ENCODE measurements at regions not wholly inside any gene's neighbourhood (a gene's known extent, or its start where the extent isn't known, plus 50 kb on each side); places are given as distances from the start of the nearest gene placed in this dataset.

DNA sequence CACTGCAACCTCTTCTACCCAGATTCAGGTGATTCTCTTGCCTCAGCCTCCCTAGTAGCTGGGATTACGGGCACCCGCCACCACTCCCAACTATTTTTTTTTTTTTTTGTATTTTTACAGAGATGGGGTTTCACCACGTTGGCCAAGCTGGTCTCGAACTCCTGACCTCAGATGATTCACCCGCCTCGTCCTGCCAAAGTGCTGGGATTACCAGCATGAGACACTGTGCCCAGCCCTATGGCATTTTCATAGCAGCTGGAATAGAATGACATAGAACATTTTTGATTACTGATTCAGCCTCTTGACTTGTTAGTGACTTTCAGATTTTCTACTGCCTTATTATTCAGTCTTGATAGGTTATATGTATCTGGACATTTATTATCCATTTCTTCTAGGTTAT is 1046.2 kb downstream of the AMY1C start (continued):
- TF ChIP-seq, protein P1, sequence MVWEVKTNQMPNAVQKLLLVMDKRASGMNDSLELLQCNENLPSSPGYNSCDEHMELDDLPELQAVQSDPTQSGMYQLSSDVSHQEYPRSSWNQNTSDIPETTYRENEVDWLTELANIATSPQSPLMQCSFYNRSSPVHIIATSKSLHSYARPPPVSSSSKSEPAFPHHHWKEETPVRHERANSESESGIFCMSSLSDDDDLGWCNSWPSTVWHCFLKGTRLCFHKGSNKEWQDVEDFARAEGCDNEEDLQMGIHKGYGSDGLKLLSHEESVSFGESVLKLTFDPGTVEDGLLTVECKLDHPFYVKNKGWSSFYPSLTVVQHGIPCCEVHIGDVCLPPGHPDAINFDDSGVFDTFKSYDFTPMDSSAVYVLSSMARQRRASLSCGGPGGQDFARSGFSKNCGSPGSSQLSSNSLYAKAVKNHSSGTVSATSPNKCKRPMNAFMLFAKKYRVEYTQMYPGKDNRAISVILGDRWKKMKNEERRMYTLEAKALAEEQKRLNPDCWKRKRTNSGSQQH (CRISPR knock-in tag; IDR thresholded peaks at IDR 0.05; ENCODE audit: low read depth): no peak
- TF ChIP-seq, protein P2, sequence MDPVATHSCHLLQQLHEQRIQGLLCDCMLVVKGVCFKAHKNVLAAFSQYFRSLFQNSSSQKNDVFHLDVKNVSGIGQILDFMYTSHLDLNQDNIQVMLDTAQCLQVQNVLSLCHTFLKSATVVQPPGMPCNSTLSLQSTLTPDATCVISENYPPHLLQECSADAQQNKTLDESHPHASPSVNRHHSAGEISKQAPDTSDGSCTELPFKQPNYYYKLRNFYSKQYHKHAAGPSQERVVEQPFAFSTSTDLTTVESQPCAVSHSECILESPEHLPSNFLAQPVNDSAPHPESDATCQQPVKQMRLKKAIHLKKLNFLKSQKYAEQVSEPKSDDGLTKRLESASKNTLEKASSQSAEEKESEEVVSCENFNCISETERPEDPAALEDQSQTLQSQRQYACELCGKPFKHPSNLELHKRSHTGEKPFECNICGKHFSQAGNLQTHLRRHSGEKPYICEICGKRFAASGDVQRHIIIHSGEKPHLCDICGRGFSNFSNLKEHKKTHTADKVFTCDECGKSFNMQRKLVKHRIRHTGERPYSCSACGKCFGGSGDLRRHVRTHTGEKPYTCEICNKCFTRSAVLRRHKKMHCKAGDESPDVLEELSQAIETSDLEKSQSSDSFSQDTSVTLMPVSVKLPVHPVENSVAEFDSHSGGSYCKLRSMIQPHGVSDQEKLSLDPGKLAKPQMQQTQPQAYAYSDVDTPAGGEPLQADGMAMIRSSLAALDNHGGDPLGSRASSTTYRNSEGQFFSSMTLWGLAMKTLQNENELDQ (CRISPR knock-in tag; IDR thresholded peaks at IDR 0.05; ENCODE audit: borderline replicate concordance): no peak
- TF ChIP-seq DMAP1 (CRISPR knock-in tag; IDR thresholded peaks at IDR 0.05) (no peak), ZNF101 (CRISPR knock-in tag; IDR thresholded peaks at IDR 0.05; ENCODE audit: borderline replicate concordance, low read depth) (no peak), IRF2 (CRISPR knock-in tag; IDR thresholded peaks at IDR 0.05) (no peak), MXD4 (CRISPR knock-in tag; IDR thresholded peaks at IDR 0.05) (no peak), MEIS1 (CRISPR knock-in tag; IDR thresholded peaks at IDR 0.05; ENCODE audit: borderline replicate concordance) (no peak), KLF9 (CRISPR knock-in tag; IDR thresholded peaks at IDR 0.05; ENCODE audit: low read depth) (no peak)

DNA sequence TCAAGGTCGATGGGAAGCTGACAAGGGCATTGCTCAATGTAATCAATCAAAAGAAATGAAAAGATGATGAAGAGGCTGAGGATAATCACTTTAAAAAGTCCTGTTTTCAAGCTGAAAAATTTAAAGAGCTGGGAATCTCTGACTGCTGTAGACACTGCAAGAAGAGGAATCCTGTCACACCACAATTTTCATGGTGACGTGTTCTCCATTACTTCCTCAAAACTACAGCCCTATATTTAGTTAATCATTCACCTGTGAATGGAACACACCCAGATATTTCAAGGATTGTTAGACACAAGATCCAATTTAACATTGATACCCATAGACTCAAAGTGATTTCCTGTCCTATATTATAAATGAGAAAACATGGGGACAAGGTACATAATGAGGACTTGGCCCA is 1048.3 kb downstream of the AMY1C start:
- in situ Hi-C loops (cut with HindIII; ENCODE audit: extremely low pct_ligation_motif_present, low pct_unique_long_range_greater_than_20kb) (no loop called here), intact Hi-C loops (cut with micrococcal nuclease; ENCODE audit: unreplicated experiment) (no loop called here)
- DNase-seq (ENCODE audit: low spot score): no peak
- BruUV-seq (replicated peaks): no TSS peak
- ChIA-PET CTCF (ENCODE audit: low intra/inter-chr PET ratio, low total read pairs) (no interaction called here), POLR2A (no interaction called here)
- no peaks in the 10 kb centered on the region for H3K36me3 ChIP-seq (replicated peaks in 1 of 2; ENCODE audit: control insufficient read depth in 1 of 2, insufficient read depth in 2 of 2, low read length in 2 of 2)
- H3K4me2 ChIP-seq (ENCODE audit: low read depth, low read length): no peak overlapping the region
- 0% methylated on average over 2 of the region's 2 CpGs for WGBS (ENCODE audit: low lambda C conversion rate)
- no peak overlapping the region for H3K9ac ChIP-seq (ENCODE audit: insufficient read depth, low read depth, low read length)
- no peaks in the 10 kb centered on the region for H3K79me2 ChIP-seq (ENCODE audit: insufficient read depth, low read length)
- no peaks in the 10 kb centered on the region for H3K27me3 ChIP-seq (ENCODE audit: control insufficient read depth in 1 of 2, insufficient read depth in 2 of 2, low read length in 2 of 2)
- H3K4me3 ChIP-seq (replicated peaks in 1 of 3; ENCODE audit: insufficient read depth in 1 of 3, low read depth in 2 of 3, low read length in 3 of 3): no peak overlapping the region
- ATAC-seq: no peak
- H3K9me3 ChIP-seq (ENCODE audit: low read length): no peaks in the 10 kb centered on the region
- no peaks in the 10 kb centered on the region for H3K4me1 ChIP-seq (ENCODE audit: insufficient read depth, low read length)
- no peak for FAIRE-seq
- H3K27ac ChIP-seq (ENCODE audit: extremely low read length, insufficient read depth, low read length): no peak overlapping the region
- TF ChIP-seq EZH2 (conservative IDR thresholded peaks at IDR 0.05; ENCODE audit: low read depth, low read length): no peak
- TF ChIP-seq CREB1 (IDR thresholded peaks at IDR 0.05): 0 out of 2 replicates have a peak, but pooled peaks have one; percentile 5
- no peak for TF ChIP-seq CREB1 (CRISPR knock-in tag; IDR thresholded peaks at IDR 0.05)
- no peak overlapping the region for H2AFZ ChIP-seq (ENCODE audit: low read length)
- H4K20me1 ChIP-seq (ENCODE audit: insufficient read depth, low read length): no peaks in the 10 kb centered on the region
